A673 (cell line): ENCODE measurements at regions not wholly inside any gene's neighbourhood (a gene's known extent, or its start where the extent isn't known, plus 50 kb on each side); places are given as distances from the start of the nearest gene placed in this dataset.

Experiments
- EZH2 ChIP-seq: fragments of 200-600 bp; sonication (generic); IDR thresholded peaks from 2 replicates; pipeline ENCODE4 v1.6.1; 2017; ENCODE audit warnings: borderline replicate concordance, low read depth, mild to moderate bottlenecking, mixed read lengths, antibody characterized with exemption, low read length; ENCODE audit not compliant: poor library complexity, severe bottlenecking
- TF ChIP-seq, protein P1 (sequence below): fragments of 300-800, 200-600 bp; sonication (generic); conservative IDR thresholded peaks from 2 replicates; pipeline ENCODE4 v1.5.1; 2017; ENCODE audit warnings: low read depth, mild to moderate bottlenecking, antibody characterized with exemption, low read length, moderate library complexity, mixed read lengths

- TF ChIP-seq, protein P1, sequence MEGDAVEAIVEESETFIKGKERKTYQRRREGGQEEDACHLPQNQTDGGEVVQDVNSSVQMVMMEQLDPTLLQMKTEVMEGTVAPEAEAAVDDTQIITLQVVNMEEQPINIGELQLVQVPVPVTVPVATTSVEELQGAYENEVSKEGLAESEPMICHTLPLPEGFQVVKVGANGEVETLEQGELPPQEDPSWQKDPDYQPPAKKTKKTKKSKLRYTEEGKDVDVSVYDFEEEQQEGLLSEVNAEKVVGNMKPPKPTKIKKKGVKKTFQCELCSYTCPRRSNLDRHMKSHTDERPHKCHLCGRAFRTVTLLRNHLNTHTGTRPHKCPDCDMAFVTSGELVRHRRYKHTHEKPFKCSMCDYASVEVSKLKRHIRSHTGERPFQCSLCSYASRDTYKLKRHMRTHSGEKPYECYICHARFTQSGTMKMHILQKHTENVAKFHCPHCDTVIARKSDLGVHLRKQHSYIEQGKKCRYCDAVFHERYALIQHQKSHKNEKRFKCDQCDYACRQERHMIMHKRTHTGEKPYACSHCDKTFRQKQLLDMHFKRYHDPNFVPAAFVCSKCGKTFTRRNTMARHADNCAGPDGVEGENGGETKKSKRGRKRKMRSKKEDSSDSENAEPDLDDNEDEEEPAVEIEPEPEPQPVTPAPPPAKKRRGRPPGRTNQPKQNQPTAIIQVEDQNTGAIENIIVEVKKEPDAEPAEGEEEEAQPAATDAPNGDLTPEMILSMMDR: no peak
- no peak for TF ChIP-seq EZH2
Observed at GRCh38 chr17:55932973-55933372, 182.1 kb downstream of the PCTP start.
